LNCaP clone FGC (cell line): ENCODE measurements at regions not wholly inside any gene's neighbourhood (a gene's known extent, or its start where the extent isn't known, plus 50 kb on each side); places are given as distances from the start of the nearest gene placed in this dataset.

ENCODE experiments used
- DNase-seq: peaks from one replicate; pipeline ENCODE4 v3.0.0-alpha.2; 2011; ENCODE audit warnings: low read depth
- H3K4me3 ChIP-seq: 2 replicates; pipeline ENCODE4 v1.5.1; 2011; ENCODE audit warnings: mild to moderate bottlenecking, low read depth, low read length, control low read depth
- CTCF ChIP-seq: IDR thresholded peaks from 2 replicates; pipeline ENCODE4 v1.5.1; 2012; ENCODE audit warnings: mild to moderate bottlenecking; ENCODE audit not compliant: control insufficient read depth, insufficient read depth; ENCODE audit errors: extremely low read depth

GRCh38 chr22:27223317-27224177 is 566.2 kb downstream of the MIAT start:
- H3K4me3 ChIP-seq, result no peak overlapping the region
- TF ChIP-seq CTCF, result no peak
- no peak for DNase-seq

- TF ChIP-seq CTCF, result no peak
- no peak for DNase-seq
- H3K4me3 ChIP-seq, result no peak overlapping the region
These were observed 567.3 kb downstream of the MIAT start for GRCh38 chr22:27224485-27225374.

- no peak overlapping the region for H3K4me3 ChIP-seq
- DNase-seq, result no peak
- TF ChIP-seq CTCF, result no peak
These were observed 569.3 kb downstream of the MIAT start for GRCh38 chr22:27226666-27227065.

GRCh38 chr22:27228771-27229170 is 571.4 kb downstream of the MIAT start:
- no peak overlapping the region for H3K4me3 ChIP-seq
- TF ChIP-seq CTCF, result no peak
- no peak for DNase-seq

GRCh38 chr22:27230189-27230588 is 571.4 kb downstream of the MN1 start:
- DNase-seq, result no peak
- no peak overlapping the region for H3K4me3 ChIP-seq
- TF ChIP-seq CTCF, result no peak

- no peak overlapping the region for H3K4me3 ChIP-seq
- DNase-seq, result no peak
- no peak for TF ChIP-seq CTCF
These were observed 570.3 kb downstream of the MN1 start for GRCh38 chr22:27231266-27231665.

- DNase-seq, result no peak
- H3K4me3 ChIP-seq, result no peak overlapping the region
- TF ChIP-seq CTCF, result no peak
These were observed 569.5 kb downstream of the MN1 start for GRCh38 chr22:27232077-27232476.
